Nephron (organoid): ENCODE measurements at regions not wholly inside any gene's neighbourhood (a gene's known extent, or its start where the extent isn't known, plus 50 kb on each side); places are given as distances from the start of the nearest gene placed in this dataset.

Experiments used
- H3K27ac Mint-ChIP-seq, 3 experiments: 2 replicates each; pipeline ENCODE4 v1.8.0; 2020; ENCODE audit warnings: mixed read lengths in 3 of 3, mild to moderate bottlenecking in 2 of 3, moderate library complexity in 1 of 3
- H3K27me3 Mint-ChIP-seq: 2 replicates; pipeline ENCODE4 v1.8.0; 2021; ENCODE audit warnings: low read depth, mild to moderate bottlenecking, moderate library complexity, mixed read lengths
- H3K36me3 Mint-ChIP-seq: 2 replicates; pipeline ENCODE4 v1.8.0; 2020; ENCODE audit warnings: low read depth, mixed read lengths
- H3K4me1 Mint-ChIP-seq: 2 replicates; pipeline ENCODE4 v1.8.0; 2020; ENCODE audit warnings: mixed read lengths
- H3K4me3 Mint-ChIP-seq, 3 experiments: 2 replicates each; pipeline ENCODE4 v1.8.0; 2020; ENCODE audit warnings: mild to moderate bottlenecking in 3 of 3, mixed read lengths in 3 of 3, moderate library complexity in 2 of 3
- H3K9me3 Mint-ChIP-seq: 2 replicates; pipeline ENCODE4 v1.8.0; 2020; ENCODE audit warnings: mixed read lengths
- TF ChIP-seq, protein P1 (sequence below), 3 experiments: fragments of 200-600 bp; sonication (generic); IDR thresholded peaks; one replicate each; pipeline ENCODE4 v1.5.0; 2021; ENCODE audit warnings: antibody characterized with exemption in 3 of 3; ENCODE audit not compliant: unreplicated experiment in 3 of 3

GRCh38 chr9:96068511-96068910 is 193.0 kb downstream of the ERCC6L2 start:
- peaks cover 40% of the 10 kb centered on the region for H3K4me1 Mint-ChIP-seq
- H3K27ac Mint-ChIP-seq: peak overlapping the region in 1 of 3 experiments; percentile 14
- H3K27me3 Mint-ChIP-seq: peaks cover 11% of the 10 kb centered on the region
- TF ChIP-seq, protein P1, sequence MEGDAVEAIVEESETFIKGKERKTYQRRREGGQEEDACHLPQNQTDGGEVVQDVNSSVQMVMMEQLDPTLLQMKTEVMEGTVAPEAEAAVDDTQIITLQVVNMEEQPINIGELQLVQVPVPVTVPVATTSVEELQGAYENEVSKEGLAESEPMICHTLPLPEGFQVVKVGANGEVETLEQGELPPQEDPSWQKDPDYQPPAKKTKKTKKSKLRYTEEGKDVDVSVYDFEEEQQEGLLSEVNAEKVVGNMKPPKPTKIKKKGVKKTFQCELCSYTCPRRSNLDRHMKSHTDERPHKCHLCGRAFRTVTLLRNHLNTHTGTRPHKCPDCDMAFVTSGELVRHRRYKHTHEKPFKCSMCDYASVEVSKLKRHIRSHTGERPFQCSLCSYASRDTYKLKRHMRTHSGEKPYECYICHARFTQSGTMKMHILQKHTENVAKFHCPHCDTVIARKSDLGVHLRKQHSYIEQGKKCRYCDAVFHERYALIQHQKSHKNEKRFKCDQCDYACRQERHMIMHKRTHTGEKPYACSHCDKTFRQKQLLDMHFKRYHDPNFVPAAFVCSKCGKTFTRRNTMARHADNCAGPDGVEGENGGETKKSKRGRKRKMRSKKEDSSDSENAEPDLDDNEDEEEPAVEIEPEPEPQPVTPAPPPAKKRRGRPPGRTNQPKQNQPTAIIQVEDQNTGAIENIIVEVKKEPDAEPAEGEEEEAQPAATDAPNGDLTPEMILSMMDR (IDR thresholded peaks at IDR 0.05; ENCODE audit: unreplicated experiment in 3 of 3): no peak
- no peak overlapping the region for H3K4me3 Mint-ChIP-seq
- H3K9me3 Mint-ChIP-seq: no peaks in the 10 kb centered on the region
- no peaks in the 10 kb centered on the region for H3K36me3 Mint-ChIP-seq

DNA sequence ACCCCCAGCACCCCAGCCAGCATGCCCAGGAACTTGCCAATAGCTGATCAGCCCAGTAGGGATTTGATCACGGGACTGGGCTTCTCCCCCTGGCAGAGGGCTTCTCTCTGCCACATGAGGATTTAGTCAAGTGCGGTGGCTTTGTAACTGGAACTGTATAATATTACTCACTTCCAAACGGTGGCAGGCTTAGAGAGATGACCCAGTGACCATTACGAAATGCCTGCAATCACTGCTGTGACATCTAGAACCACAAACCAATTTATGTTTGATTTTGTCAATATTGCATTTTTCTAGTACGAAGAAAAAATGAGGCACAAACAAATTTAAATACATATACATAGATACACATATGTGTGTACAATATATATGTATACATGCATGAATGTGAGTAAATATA is 192.1 kb downstream of the ERCC6L2 start:
- peaks cover 44% of the 10 kb centered on the region for H3K4me1 Mint-ChIP-seq
- peaks cover 2% of the 10 kb centered on the region for H3K27me3 Mint-ChIP-seq
- no peak overlapping the region for H3K4me3 Mint-ChIP-seq
- no peaks in the 10 kb centered on the region for H3K9me3 Mint-ChIP-seq
- H3K36me3 Mint-ChIP-seq: no peaks in the 10 kb centered on the region
- H3K27ac Mint-ChIP-seq: no peak overlapping the region
- TF ChIP-seq, protein P1 (IDR thresholded peaks at IDR 0.05; ENCODE audit: unreplicated experiment in 3 of 3): no peak

GRCh38 chr9:96067004-96067403 is 191.5 kb downstream of the ERCC6L2 start:
- H3K27me3 Mint-ChIP-seq: no peaks in the 10 kb centered on the region

GRCh38 chr9:96065482-96066251 is 190.2 kb downstream of the ERCC6L2 start:
- peaks cover 2% of the 10 kb centered on the region for H3K9me3 Mint-ChIP-seq
- H3K4me3 Mint-ChIP-seq: no peak overlapping the region
- H3K36me3 Mint-ChIP-seq: no peaks in the 10 kb centered on the region
- peaks cover 37% of the 10 kb centered on the region for H3K4me1 Mint-ChIP-seq
- TF ChIP-seq, protein P1 (IDR thresholded peaks at IDR 0.05; ENCODE audit: unreplicated experiment in 3 of 3): no peak
- H3K27me3 Mint-ChIP-seq: no peaks in the 10 kb centered on the region
- H3K27ac Mint-ChIP-seq: peak overlapping the region in 1 of 3 experiments; percentile 21

More at GRCh38 chr9:96067004-96067403, 191.5 kb downstream of the ERCC6L2 start:
- no peaks in the 10 kb centered on the region for H3K36me3 Mint-ChIP-seq
- no peak overlapping the region for H3K4me3 Mint-ChIP-seq
- H3K4me1 Mint-ChIP-seq: peaks cover 46% of the 10 kb centered on the region
- H3K27ac Mint-ChIP-seq: peak overlapping the region in 1 of 3 experiments; percentile 13
- H3K9me3 Mint-ChIP-seq: peaks cover under 1% of the 10 kb centered on the region
- TF ChIP-seq, protein P1 (IDR thresholded peaks at IDR 0.05; ENCODE audit: unreplicated experiment in 3 of 3): no peak

GRCh38 chr9:96064826-96065481 is 189.5 kb downstream of the ERCC6L2 start:
- Mint-ChIP-seq H3K9me3 (peaks cover 6% of the 10 kb centered on the region), H3K36me3 (no peaks in the 10 kb centered on the region), H3K27me3 (no peaks in the 10 kb centered on the region), H3K27ac (peak overlapping the region in 2 of 3 experiments; percentile 21 to 52), H3K4me3 (no peak overlapping the region), H3K4me1 (peaks cover 37% of the 10 kb centered on the region)
- TF ChIP-seq, protein P1 (IDR thresholded peaks at IDR 0.05; ENCODE audit: unreplicated experiment in 3 of 3): no peak
